GM12865 (cell line): ENCODE measurements at regions not wholly inside any gene's neighbourhood (a gene's known extent, or its start where the extent isn't known, plus 50 kb on each side); places are given as distances from the start of the nearest gene placed in this dataset.

ENCODE experiments used
- DNase-seq: peaks from one replicate; pipeline ENCODE4 v3.0.0; 2010; ENCODE audit warnings: low read depth
- H3K4me3 ChIP-seq: 2 replicates; pipeline ENCODE4 v1.5.1; 2011; ENCODE audit warnings: mild to moderate bottlenecking, low read depth, low read length, control low read depth
- TF ChIP-seq, protein P1 (sequence below): IDR thresholded peaks from 2 replicates; pipeline ENCODE4 v1.5.1; 2011; ENCODE audit warnings: low read length, control low read depth, low read depth, inconsistent platforms; ENCODE audit not compliant: insufficient read depth; ENCODE audit errors: missing control alignments

DNA sequence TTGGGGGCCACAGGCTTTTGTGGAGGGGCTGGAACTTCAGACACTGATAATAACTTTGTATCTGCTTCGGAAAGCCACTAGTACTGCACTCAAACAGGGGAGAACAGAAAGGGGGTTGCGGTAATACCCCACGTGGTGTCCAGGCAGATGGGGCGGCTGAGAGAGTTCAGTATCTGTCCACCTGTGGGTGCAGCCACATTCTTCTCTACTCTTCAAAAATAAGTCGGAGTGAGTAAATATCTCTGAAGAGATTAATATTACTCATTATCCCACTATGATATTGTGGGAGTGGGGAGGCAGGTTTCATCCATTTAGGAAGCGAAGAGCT is 102.1 kb upstream of the SSBP2 start:
- DNase-seq: no peak
- TF ChIP-seq, protein P1, sequence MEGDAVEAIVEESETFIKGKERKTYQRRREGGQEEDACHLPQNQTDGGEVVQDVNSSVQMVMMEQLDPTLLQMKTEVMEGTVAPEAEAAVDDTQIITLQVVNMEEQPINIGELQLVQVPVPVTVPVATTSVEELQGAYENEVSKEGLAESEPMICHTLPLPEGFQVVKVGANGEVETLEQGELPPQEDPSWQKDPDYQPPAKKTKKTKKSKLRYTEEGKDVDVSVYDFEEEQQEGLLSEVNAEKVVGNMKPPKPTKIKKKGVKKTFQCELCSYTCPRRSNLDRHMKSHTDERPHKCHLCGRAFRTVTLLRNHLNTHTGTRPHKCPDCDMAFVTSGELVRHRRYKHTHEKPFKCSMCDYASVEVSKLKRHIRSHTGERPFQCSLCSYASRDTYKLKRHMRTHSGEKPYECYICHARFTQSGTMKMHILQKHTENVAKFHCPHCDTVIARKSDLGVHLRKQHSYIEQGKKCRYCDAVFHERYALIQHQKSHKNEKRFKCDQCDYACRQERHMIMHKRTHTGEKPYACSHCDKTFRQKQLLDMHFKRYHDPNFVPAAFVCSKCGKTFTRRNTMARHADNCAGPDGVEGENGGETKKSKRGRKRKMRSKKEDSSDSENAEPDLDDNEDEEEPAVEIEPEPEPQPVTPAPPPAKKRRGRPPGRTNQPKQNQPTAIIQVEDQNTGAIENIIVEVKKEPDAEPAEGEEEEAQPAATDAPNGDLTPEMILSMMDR: no peak
- no peak overlapping the region for H3K4me3 ChIP-seq

DNA sequence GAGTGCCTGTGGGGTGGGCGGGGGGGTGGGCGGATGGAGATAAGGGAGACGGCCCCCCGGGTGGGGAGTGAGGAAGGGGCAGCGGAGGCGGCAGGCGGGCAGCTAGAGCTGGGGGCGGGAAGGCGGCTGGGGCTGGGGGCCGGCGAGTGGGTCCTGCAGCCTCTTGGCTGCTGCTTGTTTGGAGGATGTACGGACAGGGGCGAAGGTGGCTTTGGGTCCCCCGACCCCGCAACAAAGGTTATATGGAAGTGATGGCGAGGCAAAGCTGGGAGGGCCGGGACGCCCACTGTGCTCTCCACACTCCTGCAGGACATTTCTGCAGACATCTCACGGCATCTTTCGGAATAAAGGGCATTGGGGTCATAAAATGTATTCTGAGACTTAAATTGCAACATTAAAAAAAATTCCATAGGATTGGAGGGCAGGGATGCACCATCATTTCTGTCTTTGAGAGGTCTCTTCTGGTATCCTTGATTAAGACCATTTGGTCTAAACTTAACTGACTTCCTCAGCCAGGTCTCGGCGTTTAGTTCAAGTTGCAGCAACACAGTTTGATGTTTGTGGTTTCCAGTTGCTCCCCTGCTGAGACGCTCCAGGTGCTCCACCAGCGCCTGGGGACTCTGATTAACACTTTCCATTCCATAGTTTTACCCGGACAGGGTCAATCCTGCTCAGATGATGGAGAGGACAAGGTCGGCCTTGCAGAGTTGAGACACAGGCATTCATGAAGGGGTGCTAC is 101.6 kb upstream of the SSBP2 start:
- peak overlapping the region; percentile 63 for H3K4me3 ChIP-seq

DNA sequence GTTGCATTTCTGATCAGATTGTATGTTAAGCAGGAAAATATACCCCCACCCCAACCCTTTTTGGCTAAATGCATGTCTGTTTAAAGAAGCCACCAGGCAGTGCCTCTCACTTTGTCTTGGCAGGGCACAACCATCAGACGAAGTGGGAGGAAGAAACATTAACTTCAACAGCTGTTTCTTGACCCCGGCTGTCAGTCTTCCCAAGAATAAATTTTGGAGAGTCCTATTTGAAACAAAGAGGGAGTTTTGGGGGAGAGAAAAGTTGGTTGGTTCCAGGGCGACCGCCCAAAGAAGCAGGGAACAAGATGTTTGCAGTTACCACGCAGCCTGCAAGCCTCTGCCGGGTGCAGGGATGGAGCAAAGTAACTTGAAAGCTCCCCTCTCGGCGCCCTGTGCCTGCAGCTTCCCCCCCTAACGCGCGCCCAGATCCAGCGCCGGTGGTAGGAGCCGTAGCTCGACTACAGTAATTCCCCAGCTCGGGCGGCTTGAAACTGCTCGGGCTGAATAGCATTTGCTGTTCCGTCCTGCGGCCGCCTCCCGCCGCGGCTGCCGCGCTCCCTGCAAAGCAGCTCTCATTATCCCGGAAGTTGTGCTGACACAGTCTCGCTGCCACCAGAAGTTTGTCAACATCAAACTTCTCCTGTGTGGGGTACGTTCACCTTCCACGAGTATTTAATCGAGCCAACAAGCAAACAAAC is 100.7 kb upstream of the SSBP2 start:
- peak; percentile 96 for DNase-seq
- H3K4me3 ChIP-seq: peak overlapping the region; percentile 63
- TF ChIP-seq, protein P1: no peak

More for the DNA sequence above, 101.6 kb upstream of the SSBP2 start:
- DNase-seq: peak; percentile 22
- TF ChIP-seq, protein P1: no peak

DNA sequence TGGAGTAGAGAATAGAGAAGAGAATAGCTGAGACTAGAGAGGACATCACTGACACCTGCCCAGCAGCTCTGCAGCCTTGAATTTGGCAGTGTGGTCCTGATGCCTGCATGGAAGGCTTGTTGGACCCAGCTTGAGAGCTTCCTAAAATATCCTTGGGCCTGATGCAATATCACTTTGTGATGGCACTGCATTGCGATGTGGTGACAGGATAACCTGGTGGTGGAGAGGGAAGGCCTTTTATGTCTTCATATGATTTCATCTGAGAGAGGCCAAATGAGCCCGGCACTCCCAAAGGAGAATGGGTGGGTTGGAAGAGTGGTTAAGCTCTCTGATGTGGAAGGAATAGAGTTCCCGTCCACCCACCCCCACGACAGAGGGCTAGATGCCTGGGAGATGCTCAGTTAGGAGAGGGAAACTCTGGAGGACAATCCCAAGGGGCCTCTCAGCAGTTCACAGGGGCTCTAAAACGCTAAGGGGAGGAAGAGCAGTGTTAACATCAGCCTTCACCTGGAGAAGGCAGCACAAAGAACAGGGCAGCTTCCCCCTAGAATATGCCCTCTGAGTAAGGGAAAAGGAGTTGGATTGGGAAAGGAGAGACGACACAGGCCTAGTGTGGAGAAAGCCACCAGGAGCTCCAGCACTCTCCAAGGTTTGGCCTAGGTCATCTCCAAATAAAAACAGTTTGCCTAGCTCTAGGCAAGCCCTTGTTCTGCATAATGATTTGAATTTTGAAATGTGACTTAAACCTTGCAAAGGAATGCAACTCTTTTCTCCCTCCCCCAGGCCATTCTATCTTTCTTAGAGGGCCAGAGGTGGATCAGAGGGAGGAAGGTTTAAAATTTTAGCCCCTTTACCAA is 99.8 kb upstream of the SSBP2 start:
- TF ChIP-seq, protein P1: no peak
- peak overlapping the region; percentile 63 for H3K4me3 ChIP-seq
- no peak for DNase-seq

DNA sequence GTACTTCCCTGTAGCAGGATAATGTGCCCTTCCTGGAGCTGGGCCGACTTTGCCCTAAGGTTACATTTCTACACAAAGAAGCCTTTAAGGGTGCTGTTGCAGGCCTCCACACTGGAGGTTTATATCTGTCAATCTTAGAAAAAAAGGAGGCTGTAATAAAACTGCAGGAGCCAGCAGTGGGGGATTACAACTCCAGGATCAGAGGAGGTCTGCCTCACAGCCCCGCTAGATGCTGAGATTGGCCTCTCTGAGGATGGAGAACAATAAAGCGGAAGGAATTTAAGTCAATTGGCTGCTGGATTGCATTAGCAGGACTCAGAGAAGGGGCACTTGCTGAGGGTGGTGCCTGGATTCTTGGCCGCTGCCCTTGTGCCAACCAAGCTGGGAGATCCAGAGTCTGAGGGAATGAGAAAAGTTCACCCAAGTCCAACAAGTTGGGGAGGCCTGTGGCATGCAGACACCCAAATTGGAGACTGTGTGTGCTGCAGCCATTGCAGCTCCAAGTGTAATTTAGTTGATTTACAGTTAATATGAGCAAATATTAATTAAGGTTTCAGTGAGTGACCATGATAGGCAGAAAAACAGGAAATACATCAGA is 99.0 kb upstream of the SSBP2 start:
- DNase-seq: no peak
- TF ChIP-seq, protein P1: no peak
- no peak overlapping the region for H3K4me3 ChIP-seq

DNA sequence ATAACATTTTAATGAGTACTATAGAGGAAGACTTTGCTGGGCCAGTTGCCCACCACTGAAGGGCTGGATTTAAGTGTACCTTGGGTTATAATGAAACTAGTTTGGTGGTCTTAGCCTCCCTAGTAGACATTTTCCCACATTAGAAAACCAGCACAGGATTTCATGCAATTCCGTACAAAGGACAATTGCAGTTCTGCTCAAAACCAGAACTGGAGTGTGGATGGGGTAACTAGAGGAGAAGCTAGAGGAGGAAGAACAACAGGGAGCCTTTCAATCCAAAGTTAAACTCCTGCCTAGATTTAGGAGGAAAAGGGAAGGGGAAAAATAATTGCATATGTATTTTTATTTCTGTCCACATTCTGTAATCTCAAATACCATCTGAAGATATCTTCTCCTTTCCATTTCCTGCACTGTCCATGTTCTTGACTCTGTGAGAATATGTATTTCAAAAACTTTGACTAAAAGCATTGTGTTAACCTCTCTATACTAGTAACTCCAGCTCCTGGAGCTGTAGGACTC is 97.5 kb upstream of the SSBP2 start:
- DNase-seq: no peak
- TF ChIP-seq, protein P1: no peak
- H3K4me3 ChIP-seq: no peak overlapping the region
